ENCODE measurements at regions not wholly inside any gene's neighbourhood (a gene's known extent, or its start where the extent isn't known, plus 50 kb on each side); places are given as distances from the start of the nearest gene placed in this dataset.

GRCh38 chr12:126157575-126157966, 1092.3 kb downstream of the AACS start:
- Histone ChIP-seq H3K27me3 (replicated peaks; ENCODE audit: insufficient read depth) (no peaks in the 10 kb centered on the region), H3K4me1 (replicated peaks) (no peaks in the 10 kb centered on the region), H3K9me3 (no peaks in the 10 kb centered on the region), H3K4me3 (no peak overlapping the region), H3K27ac (no peak overlapping the region), H3K36me3 (no peaks in the 10 kb centered on the region)
- intact Hi-C loops (cut with DNase I), result no loop called here
- 50% methylated on average over 5 of the region's 5 CpGs for WGBS
- DNase-seq (ENCODE audit: low spot score), result no peak
- no peak for TF ChIP-seq CTCF (IDR thresholded peaks at IDR 0.05)
- no peak for TF ChIP-seq POLR2A (IDR thresholded peaks at IDR 0.05)
- TF ChIP-seq POLR2AphosphoS5 (IDR thresholded peaks at IDR 0.05), result no peak

- Histone ChIP-seq H3K4me1 (replicated peaks) (no peaks in the 10 kb centered on the region), H3K4me3 (no peak overlapping the region), H3K9me3 (no peaks in the 10 kb centered on the region), H3K36me3 (no peaks in the 10 kb centered on the region), H3K27ac (no peak overlapping the region), H3K27me3 (replicated peaks; ENCODE audit: insufficient read depth) (no peaks in the 10 kb centered on the region)
- 49% methylated on average over 5 of the region's 5 CpGs for WGBS
- no peak for DNase-seq (ENCODE audit: low spot score)
- intact Hi-C loops (cut with DNase I), result no loop called here
- TF ChIP-seq POLR2A (IDR thresholded peaks at IDR 0.05), result no peak
- no peak for TF ChIP-seq POLR2AphosphoS5 (IDR thresholded peaks at IDR 0.05)
- TF ChIP-seq CTCF (IDR thresholded peaks at IDR 0.05), result no peak
These were observed 1093.9 kb downstream of the AACS start for GRCh38 chr12:126159139-126159538.

GRCh38 chr12:126160912-126161311, 1095.7 kb downstream of the AACS start:
- H3K36me3 ChIP-seq, result no peaks in the 10 kb centered on the region
- H3K4me1 ChIP-seq (replicated peaks), result no peaks in the 10 kb centered on the region
- no peak overlapping the region for H3K27ac ChIP-seq
- 17% methylated on average over 1 of the region's 1 CpG for WGBS
- no peak for DNase-seq (ENCODE audit: low spot score)
- H3K27me3 ChIP-seq (replicated peaks; ENCODE audit: insufficient read depth), result no peaks in the 10 kb centered on the region
- H3K9me3 ChIP-seq, result no peaks in the 10 kb centered on the region
- no peak for TF ChIP-seq POLR2AphosphoS5 (IDR thresholded peaks at IDR 0.05)
- no peak for TF ChIP-seq POLR2A (IDR thresholded peaks at IDR 0.05)
- TF ChIP-seq CTCF (IDR thresholded peaks at IDR 0.05), result no peak
- no peak overlapping the region for H3K4me3 ChIP-seq
- intact Hi-C loops (cut with DNase I), result no loop called here

GRCh38 chr12:126163984-126164383, 1098.7 kb downstream of the AACS start:
- WGBS, result 79% methylated on average over 8 of the region's 8 CpGs
- no peak overlapping the region for H3K27ac ChIP-seq

More at GRCh38 chr12:126163984-126164383, 1098.7 kb downstream of the AACS start:
- Histone ChIP-seq H3K36me3 (no peaks in the 10 kb centered on the region), H3K27me3 (replicated peaks; ENCODE audit: insufficient read depth) (no peaks in the 10 kb centered on the region), H3K9me3 (no peaks in the 10 kb centered on the region), H3K4me3 (no peak overlapping the region), H3K4me1 (replicated peaks) (no peaks in the 10 kb centered on the region)
- TF ChIP-seq CTCF (IDR thresholded peaks at IDR 0.05) (no peak), POLR2AphosphoS5 (IDR thresholded peaks at IDR 0.05) (peak; percentile 66), POLR2A (IDR thresholded peaks at IDR 0.05) (no peak)
- intact Hi-C loops (cut with DNase I), result no loop called here
- DNase-seq (ENCODE audit: low spot score), result peak; percentile 34

Data from prostate gland (tissue), 2 donors.